Type B pancreatic cell (in vitro differentiated cells): ENCODE measurements at regions not wholly inside any gene's neighbourhood (a gene's known extent, or its start where the extent isn't known, plus 50 kb on each side); places are given as distances from the start of the nearest gene placed in this dataset.
"Not testable (repeated sequence)": the region's sequence is repeated elsewhere in the genome, so short reads cannot be mapped to it uniquely, and the experiment has no call there.

Experiments
- DNase-seq: peaks from one replicate; pipeline ENCODE4 v3.0.0; 2021; ENCODE audit warnings: mixed read lengths; ENCODE audit not compliant: unreplicated experiment; ENCODE audit errors: extremely low spot score
- H3K27ac Mint-ChIP-seq: 2 replicates; pipeline ENCODE4 v1.8.0; 2021; ENCODE audit warnings: mild to moderate bottlenecking, mixed read lengths
- H3K27me3 Mint-ChIP-seq: 2 replicates; pipeline ENCODE4 v1.8.0; 2021; ENCODE audit warnings: mixed read lengths
- H3K36me3 Mint-ChIP-seq: 2 replicates; pipeline ENCODE4 v1.8.0; 2021; ENCODE audit warnings: mixed read lengths
- H3K4me1 Mint-ChIP-seq: one replicate; pipeline ENCODE4 v1.8.0; 2021; ENCODE audit warnings: mixed read lengths; ENCODE audit not compliant: unreplicated experiment
- H3K4me3 Mint-ChIP-seq: 2 replicates; pipeline ENCODE4 v1.8.0; 2021; ENCODE audit warnings: mild to moderate bottlenecking, mixed read lengths
- H3K9me3 Mint-ChIP-seq: 2 replicates; pipeline ENCODE4 v1.8.0; 2021; ENCODE audit warnings: mixed read lengths
- CTCF ChIP-seq: fragments of 200-600 bp; sonication (generic); conservative IDR thresholded peaks from 2 replicates; pipeline ENCODE4 v1.5.0; 2021; ENCODE audit warnings: antibody characterized with exemption, mild to moderate bottlenecking

DNA sequence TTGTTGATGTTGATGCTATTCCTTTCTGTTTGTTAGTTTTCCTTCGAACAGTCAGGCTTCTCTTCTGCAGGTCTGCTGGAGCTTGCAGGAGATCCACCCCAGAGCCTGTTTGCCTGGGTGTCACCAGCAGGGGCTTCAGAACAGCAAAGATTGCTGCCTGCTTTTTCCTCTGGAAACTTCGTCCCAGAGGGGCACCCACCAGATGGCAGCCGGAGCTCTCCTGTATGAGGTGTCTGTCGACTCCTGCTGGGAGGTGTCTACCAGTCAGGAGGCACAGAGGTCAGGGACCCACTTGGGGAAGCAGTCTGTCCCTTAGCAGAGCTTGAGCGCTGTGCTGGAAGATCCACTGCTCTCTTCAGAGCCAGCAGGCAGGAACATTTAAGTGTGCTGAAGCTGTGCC, 303.2 kb downstream of the ZIC1 start:
- Mint-ChIP-seq H3K9me3 (peaks cover 7% of the 10 kb centered on the region), H3K4me1 (peaks cover 9% of the 10 kb centered on the region), H3K4me3 (no peak overlapping the region), H3K27me3 (peaks cover 12% of the 10 kb centered on the region), H3K27ac (no peak overlapping the region), H3K36me3 (peaks cover 5% of the 10 kb centered on the region)
- no peak for DNase-seq
- no peak for TF ChIP-seq CTCF

DNA sequence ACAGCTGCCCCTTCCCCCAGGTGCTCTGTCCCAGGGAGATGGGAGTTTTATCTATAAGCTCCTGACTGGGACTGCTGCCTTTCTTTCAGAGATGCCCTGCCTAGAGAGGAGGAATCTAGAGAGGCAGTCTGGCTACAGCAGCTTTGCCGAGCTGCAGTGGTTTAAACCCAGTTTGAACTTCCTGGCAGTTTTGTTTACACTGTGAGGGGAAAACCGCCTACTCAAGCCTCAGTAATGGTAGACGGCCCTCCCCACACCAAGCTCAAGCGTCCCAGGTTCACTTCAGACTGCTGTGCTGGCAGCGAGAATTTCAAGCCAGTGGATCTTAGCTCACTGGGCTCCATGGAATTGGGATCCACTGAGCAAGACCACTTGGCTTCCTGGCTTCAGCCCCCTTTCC, 303.6 kb downstream of the ZIC1 start:
- peaks cover 12% of the 10 kb centered on the region for H3K27me3 Mint-ChIP-seq
- H3K4me3 Mint-ChIP-seq, DNase-seq, H3K9me3 Mint-ChIP-seq, H3K27ac Mint-ChIP-seq, H3K4me1 Mint-ChIP-seq, H3K36me3 Mint-ChIP-seq: not testable (repeated sequence)

DNA sequence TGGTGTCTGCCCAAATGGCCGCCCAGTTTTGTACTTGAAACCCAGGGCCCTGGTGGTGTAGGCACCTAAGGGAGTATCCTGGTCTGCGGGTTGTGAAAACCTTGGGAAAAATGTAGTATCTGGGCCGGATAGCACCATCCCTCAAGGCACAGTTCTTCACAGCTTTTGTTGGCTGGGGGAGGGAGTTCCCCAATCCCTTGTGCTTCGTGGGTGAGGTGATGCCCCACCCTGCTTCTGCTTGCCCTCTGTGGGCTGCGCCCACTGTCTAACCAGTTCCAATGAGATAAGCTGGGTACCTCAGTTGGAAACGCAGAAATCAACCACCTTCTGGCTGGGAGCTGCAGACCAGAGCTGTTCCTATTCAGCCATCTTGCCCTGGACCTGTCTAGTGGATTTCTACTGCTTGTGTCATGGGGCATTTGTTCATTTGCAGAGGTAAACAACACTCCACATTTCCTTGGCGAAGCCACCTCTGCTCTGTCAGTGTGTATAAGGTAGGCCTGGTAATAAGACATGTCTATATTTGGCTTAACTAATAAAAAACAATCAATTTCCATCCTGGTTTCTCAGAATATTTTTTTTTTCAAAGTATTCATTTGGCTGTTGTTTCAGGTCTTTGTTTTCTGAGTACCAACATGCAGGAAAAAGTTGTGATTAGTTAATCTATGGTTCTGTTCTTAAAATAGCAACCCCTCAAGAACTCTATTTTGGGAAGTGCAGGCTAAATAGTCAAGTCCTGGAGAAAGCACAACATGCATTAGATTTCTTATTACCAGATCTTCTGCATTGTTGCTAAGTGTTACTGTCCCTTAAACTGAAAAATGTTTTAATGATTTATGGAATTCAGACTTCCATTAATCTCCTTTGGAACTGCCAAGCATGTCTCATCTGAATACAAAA, 304.3 kb downstream of the ZIC1 start:
- H3K9me3 Mint-ChIP-seq: peaks cover 7% of the 10 kb centered on the region
- no peak for TF ChIP-seq CTCF
- peaks cover 9% of the 10 kb centered on the region for H3K4me1 Mint-ChIP-seq
- no peak overlapping the region for H3K4me3 Mint-ChIP-seq
- H3K27ac Mint-ChIP-seq: no peak overlapping the region
- peaks cover 5% of the 10 kb centered on the region for H3K36me3 Mint-ChIP-seq
- peaks cover 15% of the 10 kb centered on the region for H3K27me3 Mint-ChIP-seq
- no peak for DNase-seq

DNA sequence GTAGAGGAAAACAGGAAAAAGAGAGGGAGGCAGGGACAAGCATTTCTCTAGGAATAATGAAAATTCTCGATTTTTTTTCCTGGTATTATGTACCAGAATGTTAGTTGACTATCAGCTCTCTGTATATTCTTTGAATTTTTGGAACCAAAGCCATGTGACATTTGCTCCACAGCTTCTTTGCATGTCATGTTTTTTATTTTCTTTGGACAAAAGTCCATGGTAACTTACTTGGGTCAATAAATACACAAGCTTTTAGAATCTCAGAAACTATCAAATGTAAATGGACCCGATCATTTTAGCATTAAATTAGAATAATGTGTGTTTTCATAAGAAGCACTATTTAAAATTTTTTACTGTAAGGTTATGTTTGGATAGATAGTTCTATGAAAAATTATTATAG, 320.5 kb downstream of the ZIC1 start:
- Mint-ChIP-seq H3K4me1 (peaks cover 11% of the 10 kb centered on the region), H3K27me3 (no peaks in the 10 kb centered on the region), H3K27ac (no peak overlapping the region), H3K9me3 (no peaks in the 10 kb centered on the region), H3K36me3 (no peaks in the 10 kb centered on the region), H3K4me3 (no peak overlapping the region)
- TF ChIP-seq CTCF: no peak
- no peak for DNase-seq

- Mint-ChIP-seq H3K4me3 (no peak overlapping the region), H3K4me1 (peaks cover 11% of the 10 kb centered on the region), H3K27ac (no peak overlapping the region)
These were observed 321.1 kb downstream of the ZIC1 start for GRCh38 chr3:147730284-147730683.

More at GRCh38 chr3:147730284-147730683, 321.1 kb downstream of the ZIC1 start:
- Mint-ChIP-seq H3K9me3 (no peaks in the 10 kb centered on the region), H3K36me3 (no peaks in the 10 kb centered on the region), H3K27me3 (no peaks in the 10 kb centered on the region)
- no peak for DNase-seq
- TF ChIP-seq CTCF: no peak
